Neural progenitor cell (in vitro differentiated cells): ENCODE measurements at regions not wholly inside any gene's neighbourhood (a gene's known extent, or its start where the extent isn't known, plus 50 kb on each side); places are given as distances from the start of the nearest gene placed in this dataset.

Experiments
- CTCF ChIP-seq: fragments of 200-600 bp; sonication (generic); IDR thresholded peaks from 2 replicates; pipeline ENCODE4 v1.5.1; 2017; ENCODE audit warnings: antibody characterized with exemption, mild to moderate bottlenecking
- EZH2 ChIP-seq: fragments of 200-600 bp; sonication (generic); IDR thresholded peaks from 2 replicates; pipeline ENCODE4 v1.6.1; 2017; ENCODE audit warnings: antibody characterized with exemption, mild to moderate bottlenecking, moderate library complexity

- TF ChIP-seq CTCF: no peak
- TF ChIP-seq EZH2: no peak
These were observed 1518.7 kb upstream of the WWC1 start for GRCh38 chr5:166772770-166773169.
